Suprapubic skin (tissue), 4 donors: ENCODE measurements at regions not wholly inside any gene's neighbourhood (a gene's known extent, or its start where the extent isn't known, plus 50 kb on each side); places are given as distances from the start of the nearest gene placed in this dataset.

Source experiments
- CTCF ChIP-seq, 2 donors: fragments of 200-600 bp in 1 of 2; fragments of 450-650 bp in 1 of 2; sonication (generic) in 1 of 2; IDR thresholded peaks; one replicate each; pipeline ENCODE4 v1.5.1; 2016 to 2019; ENCODE audit warnings: antibody characterized with exemption in 2 of 2, mild to moderate bottlenecking in 1 of 2, moderate library complexity in 1 of 2
- EP300 ChIP-seq: sonication (generic); formaldehyde crosslinking; IDR thresholded peaks from one replicate; pipeline ENCODE4 v1.6.1; 2017; ENCODE audit warnings: antibody characterized with exemption
- POLR2A ChIP-seq, 2 donors: fragments of 450-650 bp; IDR thresholded peaks; one replicate each; pipeline ENCODE4 v1.6.1; 2017; ENCODE audit warnings: antibody characterized with exemption in 2 of 2, mild to moderate bottlenecking in 2 of 2, moderate library complexity in 2 of 2
- POLR2AphosphoS5 ChIP-seq, 3 donors: sonication (generic); formaldehyde crosslinking; IDR thresholded peaks; one replicate each; pipeline ENCODE4 v1.6.1; 2017; ENCODE audit warnings: antibody characterized with exemption in 3 of 3

GRCh38 chr10:11672836-11673235 is 61.4 kb upstream of the USP6NL start:
- TF ChIP-seq CTCF (IDR thresholded peaks at IDR 0.05) (no peak), POLR2A (IDR thresholded peaks at IDR 0.05) (no peak), POLR2AphosphoS5 (IDR thresholded peaks at IDR 0.05) (no peak), EP300 (no peak)
